ENCODE measurements at regions not wholly inside any gene's neighbourhood (a gene's known extent, or its start where the extent isn't known, plus 50 kb on each side); places are given as distances from the start of the nearest gene placed in this dataset.

GRCh38 chrX:1075156-1075555 is 137.3 kb downstream of the CRLF2 start:
- no peak for DNase-seq
- Histone ChIP-seq H3K27me3 (peaks cover 0 to 5% of the 10 kb centered on the region in 2 donors), H3K4me1 (no peaks in the 10 kb centered on the region), H3K36me3 (no peaks in the 10 kb centered on the region), H3K9me3 (peaks cover 0 to 12% of the 10 kb centered on the region in 2 donors), H3K27ac (no peak overlapping the region), H3K4me3 (no peak overlapping the region)
- no peak for ATAC-seq
- TF ChIP-seq CTCF (IDR thresholded peaks at IDR 0.05) = no peak
- intact Hi-C loops (cut with DNase I) = no loop called here

- Histone ChIP-seq H3K36me3 (no peaks in the 10 kb centered on the region), H3K4me3 (no peak overlapping the region), H3K27me3 (peaks cover 0 to 5% of the 10 kb centered on the region in 2 donors), H3K4me1 (no peaks in the 10 kb centered on the region), H3K9me3 (peaks cover 0 to 12% of the 10 kb centered on the region in 2 donors), H3K27ac (no peak overlapping the region)
- TF ChIP-seq CTCF (IDR thresholded peaks at IDR 0.05) = no peak
- intact Hi-C loops (cut with DNase I) = no loop called here
- ATAC-seq = no peak
- DNase-seq = no peak
These were observed 137.7 kb downstream of the CRLF2 start for GRCh38 chrX:1074755-1075154.

GRCh38 chrX:1074172-1074571 is 138.3 kb downstream of the CRLF2 start:
- ATAC-seq (no peak), DNase-seq (no peak)
- Histone ChIP-seq H3K4me1 (no peaks in the 10 kb centered on the region), H3K9me3 (peaks cover 0 to 12% of the 10 kb centered on the region in 2 donors), H3K27ac (no peak overlapping the region), H3K4me3 (no peak overlapping the region), H3K27me3 (peaks cover 0 to 5% of the 10 kb centered on the region in 2 donors), H3K36me3 (no peaks in the 10 kb centered on the region)
- no peak for TF ChIP-seq CTCF (IDR thresholded peaks at IDR 0.05)
- intact Hi-C loops (cut with DNase I) = no loop called here

GRCh38 chrX:1072637-1073377 is 139.6 kb downstream of the CRLF2 start:
- H3K36me3 ChIP-seq = no peaks in the 10 kb centered on the region
- no peaks in the 10 kb centered on the region for H3K4me1 ChIP-seq
- intact Hi-C loops (cut with DNase I) = no loop called here
- no peak overlapping the region for H3K4me3 ChIP-seq
- H3K9me3 ChIP-seq = peaks cover 0 to 12% of the 10 kb centered on the region in 2 donors
- ATAC-seq (no peak), DNase-seq (no peak)
- H3K27me3 ChIP-seq = peaks cover 0 to 5% of the 10 kb centered on the region in 2 donors
- H3K27ac ChIP-seq = no peak overlapping the region
- TF ChIP-seq CTCF (IDR thresholded peaks at IDR 0.05) = no peak

- H3K27ac ChIP-seq = no peak overlapping the region
- ATAC-seq (no peak), DNase-seq (no peak)
- no peak overlapping the region for H3K4me3 ChIP-seq
- H3K9me3 ChIP-seq = peaks cover 0 to 12% of the 10 kb centered on the region in 2 donors
- no peaks in the 10 kb centered on the region for H3K36me3 ChIP-seq
- intact Hi-C loops (cut with DNase I) = no loop called here
- H3K4me1 ChIP-seq = no peaks in the 10 kb centered on the region
- H3K27me3 ChIP-seq = no peaks in the 10 kb centered on the region
- TF ChIP-seq CTCF (IDR thresholded peaks at IDR 0.05) = no peak
These were observed 141.1 kb downstream of the CRLF2 start for GRCh38 chrX:1071351-1071750.
